ENCODE measurements at regions not wholly inside any gene's neighbourhood (a gene's known extent, or its start where the extent isn't known, plus 50 kb on each side); places are given as distances from the start of the nearest gene placed in this dataset.
"Not testable (repeated sequence)": the region's sequence is repeated elsewhere in the genome, so short reads cannot be mapped to it uniquely, and the experiment has no call there.

DNA sequence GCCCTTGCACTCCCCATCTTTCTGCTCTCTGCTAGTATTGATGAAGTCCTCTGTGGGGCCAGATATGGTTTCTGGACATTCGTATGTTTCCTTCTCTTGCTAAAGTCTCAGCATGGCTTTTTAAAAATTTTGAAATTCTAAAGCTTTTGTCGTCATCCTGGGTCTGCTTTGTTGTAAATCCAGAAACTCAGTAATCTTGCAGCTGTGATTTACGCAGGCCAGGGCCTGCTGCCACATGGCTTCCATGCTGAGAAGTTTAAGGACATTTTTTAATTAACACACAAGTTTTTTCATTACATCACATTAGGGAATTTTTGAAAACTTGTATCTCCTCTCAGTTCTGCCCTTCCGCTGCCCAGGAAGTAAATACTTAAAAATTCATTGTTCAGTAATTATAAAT lies 686.1 kb upstream of the IGFBP3 start:
- no peak for DNase-seq

DNA sequence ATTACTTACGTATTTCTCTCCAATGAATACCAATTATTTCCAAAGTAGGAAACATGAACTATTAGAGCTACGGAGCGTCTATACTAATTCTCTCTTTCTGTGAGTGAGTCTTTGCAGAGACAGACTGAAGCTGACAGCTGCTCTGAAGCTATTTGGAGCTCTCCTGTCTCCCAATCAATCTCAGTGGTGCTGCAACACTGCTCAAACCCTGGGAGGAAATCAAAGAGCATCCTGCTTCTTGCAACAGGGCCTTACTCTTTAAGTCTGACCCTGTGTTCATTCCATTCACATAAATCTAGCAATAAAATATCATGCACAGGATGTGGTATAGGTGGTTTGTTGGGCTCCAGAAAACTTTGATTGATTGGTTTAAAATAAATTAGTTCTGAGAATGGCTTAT lies 685.7 kb upstream of the IGFBP3 start:
- DNase-seq, result no peak

DNA sequence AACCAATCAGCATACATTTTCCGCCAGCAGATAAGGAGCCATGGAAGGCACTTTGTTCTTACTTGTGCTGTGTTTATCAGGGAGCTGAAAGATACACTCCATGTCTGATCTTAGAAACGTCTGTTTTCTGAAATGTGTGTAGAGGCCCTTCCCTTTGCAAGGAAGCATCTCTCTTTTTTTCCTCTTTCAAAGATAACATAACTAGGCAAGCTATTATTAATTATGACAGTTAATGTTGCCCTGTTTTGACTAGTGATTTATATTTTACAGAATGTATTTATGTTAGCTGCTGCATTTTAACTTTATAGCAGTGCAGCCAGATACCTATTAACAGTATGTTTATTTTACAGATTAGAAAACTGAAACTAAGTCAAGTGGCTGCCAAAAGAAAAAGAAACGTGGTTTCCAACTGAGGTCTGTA lies 683.2 kb upstream of the IGFBP3 start:
- no peak for DNase-seq

DNA sequence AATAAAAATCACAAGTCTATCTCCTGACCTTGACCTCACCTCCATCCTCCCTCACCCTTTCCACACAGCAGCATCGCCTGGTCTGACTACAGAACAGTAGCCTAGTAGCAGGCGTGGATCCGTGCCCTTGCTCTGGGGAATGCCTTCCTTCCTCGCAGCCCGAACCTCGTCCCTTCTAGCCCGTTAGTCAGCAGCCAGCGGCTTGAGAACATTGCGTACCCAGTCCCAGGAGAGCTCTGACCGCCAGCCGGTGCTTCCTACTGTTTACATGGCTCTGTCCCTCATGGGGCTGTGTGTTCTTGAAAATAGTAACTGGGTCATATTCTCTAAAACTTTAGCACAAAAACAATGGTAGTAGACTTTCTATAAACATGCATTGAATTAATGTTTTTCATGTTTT lies 682.7 kb upstream of the IGFBP3 start:
- DNase-seq, result no peak

DNA sequence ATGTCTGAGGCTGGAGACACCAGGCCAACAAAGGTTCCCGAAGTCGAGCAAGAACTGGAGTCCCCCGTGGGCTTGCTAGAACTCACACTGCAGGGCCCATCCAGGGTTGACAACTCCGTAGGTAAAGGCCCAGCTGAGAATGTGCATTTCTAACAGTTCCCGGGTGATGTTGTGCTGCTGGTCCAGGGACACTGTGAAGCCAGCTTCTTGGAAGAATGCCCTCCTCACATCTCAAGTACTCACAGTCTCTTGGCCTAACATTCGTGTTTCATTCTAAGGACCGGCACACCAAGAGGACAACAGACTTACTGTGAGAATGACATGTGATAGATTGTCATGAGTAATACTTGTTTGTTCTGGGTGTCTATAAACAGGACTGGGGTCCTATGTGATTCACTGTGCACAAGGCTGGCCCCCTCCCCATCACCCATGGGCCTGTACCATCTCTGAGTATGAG lies 682.3 kb upstream of the IGFBP3 start:
- DNase-seq, result no peak

DNA sequence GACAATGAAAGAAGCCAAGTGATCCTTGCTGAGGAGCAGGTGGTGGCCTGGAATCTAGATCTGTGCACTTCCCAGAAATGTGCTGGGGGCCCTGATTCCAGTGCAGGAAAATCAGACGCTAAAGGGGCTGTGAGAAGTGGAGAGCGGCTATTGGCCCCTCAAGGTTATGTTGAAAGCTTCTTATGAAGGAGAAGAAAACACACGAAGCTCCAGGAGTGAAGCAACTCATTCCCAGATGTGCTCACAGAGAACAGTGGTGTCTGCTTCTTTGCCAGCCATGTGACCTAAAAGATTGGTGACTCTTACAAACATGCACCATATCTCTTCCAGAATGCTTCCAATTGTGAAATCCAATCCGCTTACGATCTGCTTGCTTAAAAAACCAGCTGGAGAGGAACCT lies 679.3 kb upstream of the IGFBP3 start:
- no peak for DNase-seq

DNA sequence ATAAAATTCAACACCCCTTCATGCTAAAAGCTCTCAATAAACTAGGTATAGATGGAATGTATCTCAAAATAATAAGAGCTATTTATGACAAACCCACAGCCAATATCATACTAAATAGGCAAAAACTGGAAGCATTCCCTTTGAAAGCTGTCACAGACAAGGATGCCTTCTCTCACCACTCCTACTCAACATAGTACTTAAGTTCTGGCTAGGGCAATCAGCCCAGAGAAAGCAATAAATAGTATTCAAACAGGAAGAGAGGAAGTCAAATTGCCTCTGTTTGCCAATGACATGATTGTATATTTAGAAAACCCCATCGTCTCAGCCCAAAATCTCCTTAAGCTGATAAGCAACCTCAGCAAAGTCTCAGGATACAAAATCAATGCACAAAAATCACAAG lies 673.8 kb upstream of the IGFBP3 start:
- DNase-seq, result not testable (repeated sequence)

DNA sequence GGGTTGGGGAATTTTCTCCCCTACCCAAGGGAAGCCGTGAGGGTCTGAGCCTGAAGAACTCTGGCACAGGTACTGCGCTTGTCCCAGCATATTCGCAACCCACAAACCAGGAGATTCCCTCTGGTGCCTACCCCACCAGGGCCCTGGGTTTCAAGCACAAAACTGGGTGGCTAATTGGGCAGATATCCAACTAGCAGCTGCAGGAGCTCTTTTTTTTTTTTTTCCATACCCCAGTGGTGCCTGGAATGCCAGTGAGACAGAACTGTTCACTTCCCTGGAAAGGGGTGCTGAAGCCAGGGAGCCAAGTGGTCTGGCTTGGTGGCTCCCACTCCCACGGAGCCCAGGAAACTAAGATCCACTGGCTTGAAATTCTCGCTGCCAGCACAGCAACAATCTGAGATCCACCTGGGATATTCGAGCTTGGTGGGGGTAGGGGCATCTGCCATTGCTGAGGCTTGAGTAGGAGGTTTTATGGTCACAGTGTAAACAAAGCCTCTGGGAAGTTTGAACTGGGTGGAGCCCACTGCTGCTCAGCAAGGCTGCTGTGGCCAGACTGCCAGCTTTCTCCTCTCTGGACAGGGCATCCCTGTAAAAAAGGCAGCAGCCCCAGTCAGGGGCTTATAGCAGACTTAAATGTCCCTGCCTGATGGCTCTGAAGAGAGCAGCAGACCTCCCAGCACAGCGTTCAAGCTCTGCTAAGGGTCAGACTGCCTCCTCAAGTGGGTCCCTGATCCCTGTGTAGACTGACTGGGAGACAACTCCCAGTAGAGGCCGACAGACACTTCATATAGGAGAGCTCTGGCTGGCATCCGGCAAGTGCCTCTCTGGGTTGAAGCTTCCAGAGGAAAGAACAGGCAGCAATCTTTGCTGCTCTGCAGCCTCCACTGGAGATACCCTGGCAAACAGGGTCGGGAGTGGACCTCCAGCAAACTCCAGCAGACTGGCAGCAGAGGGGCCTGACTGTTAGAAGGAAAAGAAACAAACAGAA lies 670.1 kb upstream of the IGFBP3 start:
- DNase-seq, result peak; percentile 21

DNA sequence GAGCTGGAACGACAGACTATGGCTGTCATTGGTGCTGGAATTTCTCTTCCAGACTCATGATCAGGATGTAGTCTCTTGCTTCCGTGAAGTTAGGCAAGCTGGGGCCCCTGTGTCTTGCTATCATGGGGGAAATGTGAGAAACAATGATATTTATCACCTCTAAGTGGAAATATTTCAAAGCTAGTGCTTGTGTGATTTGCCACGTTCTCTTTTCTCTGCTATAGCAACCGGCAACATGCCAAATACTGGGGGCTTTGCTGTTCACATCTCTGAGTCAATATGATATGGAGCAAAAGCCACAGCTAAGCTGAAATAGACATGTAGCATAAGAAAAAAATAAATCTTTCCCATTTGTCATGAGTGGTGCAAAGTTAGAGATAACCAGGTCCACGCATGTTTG lies 668.2 kb upstream of the IGFBP3 start:
- DNase-seq, result no peak

DNA sequence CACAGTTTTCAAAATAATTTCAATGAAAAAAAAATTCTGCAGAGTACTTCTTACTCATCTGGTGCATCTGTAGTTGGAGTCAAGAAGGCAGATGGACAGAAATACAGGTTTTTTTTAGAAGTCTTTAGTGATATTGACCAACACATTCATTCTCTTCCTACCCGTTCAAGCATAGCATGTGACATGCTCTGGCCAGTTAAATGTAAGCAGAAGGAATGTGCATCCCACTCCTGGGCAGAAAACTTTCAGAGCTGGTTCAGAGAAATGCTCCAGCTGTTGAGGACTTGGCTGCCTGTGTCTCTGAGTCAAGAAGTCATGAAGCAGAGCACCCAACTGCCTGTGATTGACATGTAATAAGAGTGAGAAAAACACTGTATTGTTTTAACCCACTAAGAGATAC lies 665.3 kb upstream of the IGFBP3 start:
- DNase-seq, result no peak

DNA sequence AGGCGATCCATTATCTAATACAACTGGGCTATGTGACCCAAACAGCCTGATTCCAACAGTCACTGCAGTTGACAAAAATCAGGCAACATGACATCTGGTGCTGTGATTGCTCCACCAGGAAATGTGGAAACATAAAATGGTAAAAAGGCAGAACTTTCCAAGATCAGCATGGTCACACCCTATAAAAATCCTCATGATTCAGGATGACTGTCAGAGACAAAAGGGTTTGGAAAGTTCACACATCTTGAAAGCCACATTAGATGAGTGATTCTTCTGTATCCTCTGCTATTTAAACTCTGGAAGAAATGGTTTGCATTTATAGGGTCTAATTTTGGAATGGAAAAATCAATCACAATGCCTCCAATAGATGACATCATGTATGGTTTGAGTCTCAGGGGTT lies 662.6 kb upstream of the IGFBP3 start:
- no peak for DNase-seq

DNA sequence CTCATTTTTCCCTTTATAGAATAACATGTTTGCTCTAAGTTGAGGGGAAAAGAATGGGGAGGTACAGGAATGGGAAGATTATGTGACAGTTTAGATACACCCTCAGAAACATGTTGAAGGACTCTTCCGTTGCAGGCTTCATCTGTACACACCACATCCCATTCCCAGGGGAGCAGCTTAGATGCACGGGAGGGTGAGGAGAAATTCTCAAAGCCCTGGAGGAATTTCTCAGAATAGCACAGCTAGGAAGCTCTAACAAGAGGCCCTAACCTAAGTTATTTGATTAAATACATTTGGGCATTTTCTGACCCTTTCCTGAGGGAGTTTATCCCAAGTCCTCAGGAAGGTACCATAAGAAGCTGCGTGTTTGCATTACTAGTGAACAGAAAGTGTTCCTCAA lies 660.2 kb upstream of the IGFBP3 start:
- DNase-seq, result no peak

DNA sequence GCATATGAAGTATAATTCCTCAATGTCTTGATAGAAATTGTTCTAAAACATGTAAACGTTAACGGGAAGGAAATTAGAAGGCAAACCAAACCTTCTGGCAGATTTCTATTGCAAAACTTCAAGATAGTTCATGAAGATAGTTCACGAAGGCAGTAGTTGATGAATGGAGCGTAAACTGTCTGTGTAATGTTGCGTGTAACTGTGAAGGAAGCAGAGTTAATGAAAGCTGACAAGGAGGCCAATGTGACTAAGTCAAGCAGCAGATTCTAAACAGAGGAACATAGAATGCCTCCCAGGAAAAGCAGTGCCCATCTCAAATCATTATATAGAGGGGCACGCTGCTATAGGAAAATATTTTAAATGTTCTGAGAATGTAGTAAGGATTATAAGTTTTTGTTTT lies 659.7 kb upstream of the IGFBP3 start:
- no peak for DNase-seq

DNA sequence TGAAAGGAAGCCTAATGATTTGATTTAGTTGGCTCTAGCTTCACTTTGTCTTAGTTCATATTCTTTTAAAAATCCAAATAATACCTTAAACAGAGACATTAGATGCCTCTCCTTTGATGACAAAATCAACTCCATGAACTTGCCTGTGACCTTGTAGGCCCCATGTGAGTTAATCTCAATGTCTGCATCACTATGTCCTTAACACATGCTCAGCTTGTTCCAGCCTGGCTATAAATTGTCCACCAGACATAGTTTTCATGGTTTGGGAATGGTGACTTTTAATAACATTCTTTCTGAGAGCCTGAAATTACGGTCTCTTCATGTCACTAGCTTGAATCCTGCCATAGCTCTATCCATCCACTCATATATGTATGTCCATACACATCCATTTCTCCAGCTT lies 656.3 kb upstream of the IGFBP3 start:
- no peak for DNase-seq

DNA sequence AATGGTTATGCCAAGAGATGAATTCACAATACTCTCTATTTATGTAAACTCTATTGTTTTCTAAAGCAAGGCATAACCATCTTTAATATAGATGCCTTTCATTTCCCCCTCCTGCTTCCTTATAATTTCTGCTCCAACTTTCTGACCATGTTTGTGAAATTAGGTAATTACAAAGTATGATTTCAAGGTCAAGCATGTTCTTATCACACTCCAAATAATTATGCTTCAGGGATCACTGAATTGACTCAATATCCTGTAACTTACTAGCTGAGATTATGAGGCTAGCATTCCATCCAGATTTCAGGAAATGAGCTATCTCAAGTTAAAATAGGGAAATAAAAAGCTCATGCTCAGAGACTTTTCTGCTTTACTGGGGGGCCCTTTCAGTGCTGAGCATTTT lies 655.9 kb upstream of the IGFBP3 start:
- DNase-seq, result no peak

DNA sequence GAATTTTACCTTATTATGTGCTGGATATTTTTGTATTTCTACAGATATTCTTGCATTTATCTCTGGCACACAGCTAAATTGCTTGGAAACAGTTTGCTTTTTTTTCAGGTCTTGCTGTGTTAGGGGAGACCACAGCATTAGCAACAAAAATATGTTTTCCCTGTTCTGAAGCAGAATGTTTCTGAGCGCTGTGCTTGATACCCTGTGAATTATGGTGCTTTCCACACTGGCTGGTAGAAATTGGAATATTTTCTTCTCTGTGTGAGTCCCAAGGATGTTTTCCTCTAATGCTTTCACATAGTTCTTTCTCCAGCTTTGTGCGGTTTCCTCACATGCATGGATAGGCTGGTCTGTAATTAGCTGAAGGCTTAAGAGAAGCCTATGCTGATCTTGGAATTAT lies 651.6 kb upstream of the IGFBP3 start:
- DNase-seq, result no peak

DNA sequence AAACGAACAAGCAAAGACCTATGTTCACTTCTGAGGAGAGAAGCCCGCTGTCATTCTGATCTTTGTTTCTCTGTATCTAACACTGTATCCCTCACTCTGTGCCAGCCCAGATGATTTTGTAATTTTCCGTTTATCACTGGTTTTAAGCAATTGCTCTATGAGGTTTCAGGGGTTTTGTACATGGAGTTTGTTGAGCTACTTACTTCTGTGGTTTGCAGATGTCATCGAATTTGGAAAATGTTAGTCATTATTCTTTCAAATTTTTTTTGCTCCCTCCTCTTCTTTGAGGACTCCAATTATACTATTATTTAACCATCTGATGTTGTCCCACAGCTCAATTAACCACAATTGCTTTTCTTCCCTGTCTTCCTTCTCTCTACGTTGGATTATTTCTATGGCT lies 650.9 kb upstream of the IGFBP3 start:
- DNase-seq, result no peak

DNA sequence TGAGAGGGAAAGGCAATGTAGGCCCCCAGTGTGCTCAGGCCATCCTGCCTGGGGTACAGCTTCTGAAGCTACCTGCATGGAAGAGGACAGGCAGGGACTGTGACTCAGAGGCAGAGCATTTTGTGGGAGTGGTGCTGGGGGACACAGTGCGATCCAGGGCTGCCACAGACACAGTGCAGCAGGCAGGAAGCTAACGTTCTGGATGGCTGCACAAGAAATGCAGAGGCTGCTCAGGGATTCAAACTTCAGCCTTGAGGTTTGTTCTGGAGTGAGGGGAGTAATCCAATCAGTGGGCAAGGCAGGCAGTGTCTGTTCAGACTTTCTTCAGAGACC lies 648.0 kb upstream of the IGFBP3 start:
- DNase-seq, result no peak

DNA sequence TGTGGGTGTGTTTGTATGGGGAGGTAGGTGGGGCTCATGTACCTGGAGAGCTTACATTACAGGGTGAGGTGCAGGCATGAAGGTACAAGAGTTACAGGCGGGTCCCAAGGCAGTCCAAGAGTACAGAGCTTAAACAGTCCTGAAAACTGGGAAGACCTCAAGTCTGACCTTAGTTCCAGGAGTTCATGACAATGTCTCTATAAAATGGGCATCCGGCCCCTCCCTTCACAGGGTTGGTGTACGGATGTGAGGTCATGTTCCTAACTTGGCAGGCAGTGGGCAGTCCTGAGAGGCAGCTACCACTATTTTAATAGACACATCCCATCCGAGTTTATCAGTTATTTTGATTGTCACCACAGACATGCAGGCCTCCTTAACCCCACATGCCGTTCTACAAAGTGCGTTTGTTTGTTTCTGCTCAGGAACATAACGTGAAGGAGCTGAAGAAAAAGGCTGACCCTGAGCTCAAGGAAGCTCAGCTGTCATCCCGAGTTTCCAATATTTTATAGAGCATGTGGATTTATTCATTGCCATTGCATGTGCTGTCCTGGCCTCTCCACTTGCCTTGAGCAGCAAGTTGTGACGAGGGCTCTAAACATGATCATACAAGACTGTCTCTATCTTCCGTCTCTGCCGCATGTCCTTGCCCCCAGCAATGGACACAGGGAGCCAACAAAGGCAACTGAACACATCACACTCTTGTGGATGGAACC lies 647.5 kb upstream of the IGFBP3 start:
- no peak for DNase-seq

DNA sequence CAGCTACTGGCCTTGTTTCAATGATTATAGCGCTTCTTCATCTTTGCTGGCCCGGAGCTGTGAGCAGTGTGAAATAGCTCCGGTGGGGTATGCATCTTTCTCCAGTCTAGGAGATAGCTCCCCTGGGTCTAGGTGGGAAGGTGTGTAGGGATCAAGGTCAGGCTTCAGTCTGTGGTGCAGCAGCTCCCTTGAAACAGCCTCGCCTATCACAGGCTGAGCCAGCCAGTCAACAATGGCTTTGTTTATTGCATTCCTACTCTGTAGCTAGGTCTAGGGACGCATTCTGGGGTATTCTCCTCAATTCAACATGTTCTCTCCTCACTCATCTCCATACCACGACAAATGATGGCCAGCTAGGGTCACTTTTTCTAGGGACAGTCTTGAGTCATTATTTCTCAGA lies 646.8 kb upstream of the IGFBP3 start:
- no peak for DNase-seq

DNA sequence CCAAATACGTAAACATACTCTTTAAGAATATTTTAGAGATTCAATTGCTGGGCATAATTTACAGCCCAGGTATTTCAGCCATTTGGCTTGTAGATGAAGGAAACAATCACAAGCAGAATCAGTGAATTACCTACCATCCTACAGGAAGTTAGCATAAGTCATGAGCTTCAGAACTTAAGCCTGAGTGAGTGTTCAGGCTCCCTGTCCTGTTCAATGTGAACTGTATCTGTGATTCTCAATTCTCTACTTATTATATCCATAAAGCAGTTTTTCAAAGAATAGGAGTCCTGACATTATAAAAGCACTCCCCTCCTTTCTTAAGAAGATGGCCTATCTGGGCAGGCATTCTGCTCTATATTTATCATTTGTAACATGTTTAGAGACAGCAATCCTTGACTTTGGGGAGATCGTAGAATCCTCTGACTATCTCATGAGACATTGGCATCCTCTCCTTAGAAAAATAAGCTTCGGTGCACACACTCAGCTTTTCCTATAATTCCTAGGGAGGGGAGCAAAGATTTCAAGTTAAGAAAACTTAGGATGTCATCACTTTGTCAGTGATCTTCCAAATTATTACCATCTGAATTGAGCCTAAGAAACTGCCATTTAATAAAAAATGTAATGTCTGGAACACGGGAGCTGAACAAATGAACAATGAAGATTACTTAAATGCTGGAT lies 645.2 kb upstream of the IGFBP3 start:
- DNase-seq, result no peak

DNA sequence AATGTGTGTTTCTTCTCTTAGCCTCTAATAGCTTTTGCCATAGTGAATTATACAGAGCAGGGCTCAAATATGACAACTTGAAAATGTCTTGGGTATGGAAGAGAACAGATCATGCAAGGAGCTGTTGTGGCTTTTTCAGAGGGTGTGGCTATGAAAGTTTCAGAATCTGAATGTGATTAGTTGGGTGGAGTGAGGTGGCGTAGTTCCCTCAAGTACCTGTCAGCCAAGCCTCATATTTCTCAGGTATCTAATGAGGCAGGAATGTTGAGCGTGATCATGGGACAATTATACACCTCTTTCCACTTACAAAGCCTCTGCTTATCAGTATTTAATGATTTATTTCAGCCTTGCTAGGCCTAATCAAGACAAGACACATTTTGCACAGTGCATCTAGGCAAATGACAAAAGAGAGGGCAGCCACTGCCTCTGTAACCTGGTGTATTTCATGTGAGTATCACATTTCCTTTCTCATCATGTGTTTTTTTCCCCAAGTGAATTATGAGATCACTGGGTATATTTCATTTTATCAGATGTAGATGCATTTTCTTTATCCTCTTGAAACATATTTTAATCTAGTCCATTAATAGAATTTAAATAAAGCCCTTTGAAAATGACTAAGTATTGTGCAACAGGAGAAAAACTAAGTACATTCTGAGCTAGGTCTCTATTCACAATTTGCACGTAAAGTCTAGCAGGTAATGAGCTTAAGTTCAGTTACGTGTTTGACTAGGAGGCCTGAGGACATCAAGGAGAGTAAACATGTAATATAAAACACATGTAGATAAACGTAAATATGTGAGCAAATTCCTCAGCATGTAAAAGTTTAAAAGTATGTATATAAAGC lies 644.4 kb upstream of the IGFBP3 start:
- no peak for DNase-seq
